ENCODE measurements at regions not wholly inside any gene's neighbourhood (a gene's known extent, or its start where the extent isn't known, plus 50 kb on each side); places are given as distances from the start of the nearest gene placed in this dataset.

- Histone ChIP-seq H3K9ac (ENCODE audit: low read length in 3 of 3) (no peak overlapping the region), H3K36me3 (ENCODE audit: control insufficient read depth in 2 of 3, insufficient read depth in 3 of 3, low read length in 3 of 3) (no peaks in the 10 kb centered on the region), H3K9me3 (ENCODE audit: control insufficient read depth in 2 of 3, insufficient read depth in 1 of 3, low read length in 3 of 3) (no peaks in the 10 kb centered on the region), H3K4me3 (ENCODE audit: low read length in 3 of 3) (no peak overlapping the region), H3K4me1 (ENCODE audit: control insufficient read depth in 2 of 3, insufficient read depth in 2 of 3, low read depth in 1 of 3, low read length in 3 of 3) (no peaks in the 10 kb centered on the region), H3K27me3 (ENCODE audit: control insufficient read depth, insufficient read depth, low read length) (no peaks in the 10 kb centered on the region), H3K27ac (ENCODE audit: low read depth in 2 of 2, low read length in 2 of 2) (no peak overlapping the region)
- intact Hi-C loops (cut with DNase I): no loop called here
- FAIRE-seq (no peak), DNase-seq (no peak)
- TF ChIP-seq CTCF (IDR thresholded peaks at IDR 0.05; ENCODE audit: borderline replicate concordance, extremely low read depth, insufficient read depth): no peak
Observed at GRCh38 chr6:119986934-119987549, 637.5 kb upstream of the MAN1A1 start.

GRCh38 chr6:119985952-119986736, 636.6 kb upstream of the MAN1A1 start:
- FAIRE-seq: no peak
- Histone ChIP-seq H3K36me3 (ENCODE audit: control insufficient read depth in 2 of 3, insufficient read depth in 3 of 3, low read length in 3 of 3) (no peaks in the 10 kb centered on the region), H3K27me3 (ENCODE audit: control insufficient read depth, insufficient read depth, low read length) (no peaks in the 10 kb centered on the region), H3K27ac (ENCODE audit: low read depth in 2 of 2, low read length in 2 of 2) (no peak overlapping the region), H3K4me3 (ENCODE audit: low read length in 3 of 3) (no peak overlapping the region), H3K9me3 (ENCODE audit: control insufficient read depth in 2 of 3, insufficient read depth in 1 of 3, low read length in 3 of 3) (no peaks in the 10 kb centered on the region), H3K4me1 (ENCODE audit: control insufficient read depth in 2 of 3, insufficient read depth in 2 of 3, low read depth in 1 of 3, low read length in 3 of 3) (no peaks in the 10 kb centered on the region), H3K9ac (ENCODE audit: low read length in 3 of 3) (no peak overlapping the region)
- DNase-seq: no peak
- intact Hi-C loops (cut with DNase I): no loop called here
- no peak for TF ChIP-seq CTCF (IDR thresholded peaks at IDR 0.05; ENCODE audit: borderline replicate concordance, extremely low read depth, insufficient read depth)

- intact Hi-C loops (cut with DNase I): no loop called here
- no peak for DNase-seq
- TF ChIP-seq CTCF (IDR thresholded peaks at IDR 0.05; ENCODE audit: borderline replicate concordance, extremely low read depth, insufficient read depth): no peak
- Histone ChIP-seq H3K27me3 (ENCODE audit: control insufficient read depth, insufficient read depth, low read length) (no peaks in the 10 kb centered on the region), H3K27ac (ENCODE audit: low read depth in 2 of 2, low read length in 2 of 2) (no peak overlapping the region), H3K36me3 (ENCODE audit: control insufficient read depth in 2 of 3, insufficient read depth in 3 of 3, low read length in 3 of 3) (no peaks in the 10 kb centered on the region), H3K9ac (ENCODE audit: low read length in 3 of 3) (no peak overlapping the region), H3K9me3 (ENCODE audit: control insufficient read depth in 2 of 3, insufficient read depth in 1 of 3, low read length in 3 of 3) (no peaks in the 10 kb centered on the region), H3K4me3 (ENCODE audit: low read length in 3 of 3) (no peak overlapping the region), H3K4me1 (ENCODE audit: control insufficient read depth in 2 of 3, insufficient read depth in 2 of 3, low read depth in 1 of 3, low read length in 3 of 3) (no peaks in the 10 kb centered on the region)
- no peak for FAIRE-seq
Observed at GRCh38 chr6:119980802-119981201, 631.2 kb upstream of the MAN1A1 start.

All from kidney (tissue), 13 donors.